Keratinocyte (primary cell): ENCODE measurements at regions not wholly inside any gene's neighbourhood (a gene's known extent, or its start where the extent isn't known, plus 50 kb on each side); places are given as distances from the start of the nearest gene placed in this dataset.

Source experiments
- DNase-seq: peaks from one replicate; pipeline ENCODE4 v3.0.0-alpha.2; 2011; ENCODE audit warnings: low read depth, missing footprints, low spot score
- FAIRE-seq: peaks from 2 replicates; lab custom pipeline; 2011; peaks lifted over from hg19 to GRCh38; lab: Jason Lieb, UNC
- H2AFZ ChIP-seq: 2 replicates; pipeline ENCODE4 v1.6.0; 2012; ENCODE audit warnings: low read length, control low read depth, inconsistent platforms; ENCODE audit not compliant: control insufficient read depth
- H3K27ac ChIP-seq: 2 replicates; pipeline ENCODE4 v1.5.1; 2011; ENCODE audit warnings: low read length; ENCODE audit not compliant: control insufficient read depth, insufficient read depth
- H3K27me3 ChIP-seq: 3 replicates; pipeline ENCODE4 v1.6.0; 2011; ENCODE audit warnings: low read length; ENCODE audit not compliant: control insufficient read depth, insufficient read depth; ENCODE audit errors: extremely low read depth
- H3K36me3 ChIP-seq, 2 experiments: 2 replicates in 1 of 2; 3 replicates in 1 of 2; pipeline ENCODE4 v1.5.1; 2011; ENCODE audit warnings: low read length in 2 of 2, mild to moderate bottlenecking in 1 of 2; ENCODE audit not compliant: control insufficient read depth in 2 of 2, insufficient read depth in 2 of 2; ENCODE audit errors: extremely low read depth in 1 of 2
- H3K4me1 ChIP-seq: 3 replicates; pipeline ENCODE4 v1.5.1; 2011; ENCODE audit warnings: low read length; ENCODE audit not compliant: control insufficient read depth, insufficient read depth; ENCODE audit errors: extremely low read depth
- H3K4me2 ChIP-seq: 3 replicates; pipeline ENCODE4 v1.6.0; 2011; ENCODE audit warnings: low read depth, low read length; ENCODE audit not compliant: control insufficient read depth, insufficient read depth; ENCODE audit errors: extremely low read depth
- H3K4me3 ChIP-seq, 3 experiments: fragments of 200-600 bp in 1 of 3; sonication (generic) in 1 of 3; 2 replicates in 2 of 3; 3 replicates in 1 of 3; pipeline ENCODE4 v1.5.1; 2011 to 2016; ENCODE audit warnings: low read length in 3 of 3, mild to moderate bottlenecking in 3 of 3, control low read depth in 2 of 3, inconsistent platforms in 1 of 3, low read depth in 1 of 3, mixed read lengths in 1 of 3, mixed run types in 1 of 3, moderate library complexity in 1 of 3; ENCODE audit not compliant: control insufficient read depth in 2 of 3, insufficient read depth in 2 of 3; ENCODE audit errors: extremely low read depth in 1 of 3
- H3K79me2 ChIP-seq: 2 replicates; pipeline ENCODE4 v1.6.0; 2012; ENCODE audit warnings: low read length; ENCODE audit not compliant: control insufficient read depth, insufficient read depth
- H3K9ac ChIP-seq: 3 replicates; pipeline ENCODE4 v1.6.0; 2011; ENCODE audit warnings: low read length; ENCODE audit not compliant: control insufficient read depth, insufficient read depth; ENCODE audit errors: extremely low read depth
- H3K9me1 ChIP-seq: 3 replicates; pipeline ENCODE4 v1.6.0; 2011; ENCODE audit warnings: low read length; ENCODE audit not compliant: control insufficient read depth, insufficient read depth; ENCODE audit errors: extremely low read depth
- H3K9me3 ChIP-seq: 2 replicates; pipeline ENCODE4 v1.5.1; 2012; ENCODE audit warnings: low read depth, low read length; ENCODE audit not compliant: control insufficient read depth
- H4K20me1 ChIP-seq: 3 replicates; pipeline ENCODE4 v1.6.0; 2011; ENCODE audit warnings: low read length; ENCODE audit not compliant: control insufficient read depth, insufficient read depth; ENCODE audit errors: extremely low read depth
- CTCF ChIP-seq, 3 experiments: IDR thresholded peaks in 1 of 3; conservative IDR thresholded peaks in 1 of 3; optimal IDR thresholded peaks in 1 of 3; 2 replicates in 2 of 3; 3 replicates in 1 of 3; pipeline versions ENCODE3 to v1.5.1; 2011; ENCODE audit warnings: low read length in 3 of 3, mild to moderate bottlenecking in 3 of 3, moderate library complexity in 2 of 3, control low read depth in 1 of 3, inconsistent platforms in 1 of 3; ENCODE audit not compliant: insufficient read depth in 2 of 3; ENCODE audit errors: extremely low read depth in 1 of 3
- EZH2 ChIP-seq: IDR thresholded peaks from one replicate; pipeline ENCODE4 v1.6.1; 2012; ENCODE audit warnings: inconsistent platforms, mild to moderate bottlenecking, low read length, moderate library complexity
- dilution Hi-C: fragments of 300-500 bp; cut with MboI; formaldehyde crosslinking; loops from one replicate; pipeline ENCODE4 v1.7.0; 2020; ENCODE audit warnings: low sequenced_read_pairs; ENCODE audit not compliant: extremely low pct_ligation_motif_present

- no peak overlapping the region for H3K9ac ChIP-seq
- no peak for FAIRE-seq
- H4K20me1 ChIP-seq: no peaks in the 10 kb centered on the region
- no peaks in the 10 kb centered on the region for H3K79me2 ChIP-seq
- no peaks in the 10 kb centered on the region for H3K9me1 ChIP-seq
- dilution Hi-C loops: no loop called here
- TF ChIP-seq CTCF (optimal IDR thresholded peaks at IDR 0.05 in 1 of 3, IDR thresholded peaks at IDR 0.05 in 1 of 3, conservative IDR thresholded peaks at IDR 0.05 in 1 of 3; ENCODE audit: extremely low read depth in 1 of 3, insufficient read depth in 2 of 3, low read length in 3 of 3) (no peak), EZH2 (no peak)
- no peak overlapping the region for H3K27ac ChIP-seq
- H3K4me1 ChIP-seq: no peaks in the 10 kb centered on the region
- no peak overlapping the region for H3K4me2 ChIP-seq
- no peak overlapping the region for H2AFZ ChIP-seq
- no peak overlapping the region for H3K4me3 ChIP-seq
- no peaks in the 10 kb centered on the region for H3K36me3 ChIP-seq
- no peaks in the 10 kb centered on the region for H3K27me3 ChIP-seq
- no peak for DNase-seq
- H3K9me3 ChIP-seq: no peaks in the 10 kb centered on the region
Observed at GRCh38 chr21:16468184-16468583, 738.4 kb downstream of the USP25 start.

GRCh38 chr21:16473988-16474387 lies 744.2 kb downstream of the USP25 start:
- H3K4me2 ChIP-seq: no peak overlapping the region
- no peaks in the 10 kb centered on the region for H3K9me3 ChIP-seq
- H3K9ac ChIP-seq: no peak overlapping the region
- H3K4me3 ChIP-seq: no peak overlapping the region
- H3K79me2 ChIP-seq: no peaks in the 10 kb centered on the region
- dilution Hi-C loops: no loop called here
- H3K9me1 ChIP-seq: no peaks in the 10 kb centered on the region
- no peak for FAIRE-seq
- TF ChIP-seq EZH2 (no peak), CTCF (optimal IDR thresholded peaks at IDR 0.05 in 1 of 3, IDR thresholded peaks at IDR 0.05 in 1 of 3, conservative IDR thresholded peaks at IDR 0.05 in 1 of 3; ENCODE audit: extremely low read depth in 1 of 3, insufficient read depth in 2 of 3, low read length in 3 of 3) (no peak)
- no peaks in the 10 kb centered on the region for H3K27me3 ChIP-seq
- DNase-seq: no peak
- H3K36me3 ChIP-seq: no peaks in the 10 kb centered on the region
- no peak overlapping the region for H2AFZ ChIP-seq
- no peaks in the 10 kb centered on the region for H4K20me1 ChIP-seq
- no peak overlapping the region for H3K27ac ChIP-seq
- H3K4me1 ChIP-seq: no peaks in the 10 kb centered on the region
